Ovary (tissue), 7 donors: ENCODE measurements at regions not wholly inside any gene's neighbourhood (a gene's known extent, or its start where the extent isn't known, plus 50 kb on each side); places are given as distances from the start of the nearest gene placed in this dataset.
"Not testable (repeated sequence)": the region's sequence is repeated elsewhere in the genome, so short reads cannot be mapped to it uniquely, and the experiment has no call there.

ENCODE experiments used
- DNase-seq, 5 donors: peaks; one replicate each; pipeline ENCODE4 v3.0.0-alpha.2; 2019 to 2020
- H3K27ac ChIP-seq, 2 donors: fragments of 200-600 bp; one replicate each; pipeline versions ENCODE4 v1.5.1 to v1.8.0; 2019 to 2022
- H3K27me3 ChIP-seq: fragments of 200-600 bp; one replicate; pipeline ENCODE4 v1.8.0; 2022
- H3K36me3 ChIP-seq: fragments of 200-600 bp; sonication (generic); one replicate; pipeline ENCODE4 v1.5.1; 2019
- H3K4me1 ChIP-seq: one replicate; pipeline ENCODE4 v1.8.1; 2013; ENCODE audit warnings: mild to moderate bottlenecking, moderate library complexity; ENCODE audit not compliant: insufficient read depth
- H3K4me3 ChIP-seq: fragments of 200-600 bp; sonication (generic); one replicate; pipeline ENCODE4 v1.5.1; 2017
- H3K9me3 ChIP-seq, 2 donors: fragments of 200-600 bp in 1 of 2; sonication (generic) in 1 of 2; one replicate each; pipeline versions ENCODE4 v1.5.1 to v1.8.1; 2013 to 2019; ENCODE audit warnings: mild to moderate bottlenecking in 1 of 2, moderate library complexity in 1 of 2
- EP300 ChIP-seq: sonication (generic); formaldehyde crosslinking; IDR thresholded peaks from one replicate; pipeline ENCODE4 v1.6.1; 2017; ENCODE audit warnings: antibody characterized with exemption
- POLR2A ChIP-seq: fragments of 450-650 bp; IDR thresholded peaks from one replicate; pipeline ENCODE4 v1.6.1; 2017; ENCODE audit warnings: antibody characterized with exemption, mild to moderate bottlenecking, moderate library complexity
- WGBS, 3 donors: extraction: QIAGEN DNeasy Blood & Tissue Kit in 1 of 3; methylation state at CpG; one replicate each; pipeline versions ENCODE4 v1.1.5 to v1.1.7; 2013 to 2017; 5-methylcytosine and 5-hydroxymethylcytosine counted together
- intact Hi-C, 4 donors: fragments of 100-400 bp; cut with DNase I; formaldehyde crosslinking; loops; one replicate each; pipeline versions ENCODE4 v1.11.0 to v1.15.1; 2022 to 2023
- TF ChIP-seq, protein P1 (sequence below), 3 donors: fragments of 450-650 bp in 2 of 3; fragments of 200-600 bp in 1 of 3; IDR thresholded peaks; one replicate each; pipeline versions ENCODE4 v1.5.1 to v1.8.0; 2016 to 2022; ENCODE audit warnings: antibody characterized with exemption in 3 of 3, mild to moderate bottlenecking in 1 of 3
- donor health status: DM: no; HTN: no; CAD: no; lungs with moderate emphysema.
- donor health status: DM: no; HTN: no; CAD: no.
- donor health status: Bipolar disorder and iron deficiency.
- donor health status: DM: no; HTN: no; CAD: no.
- donor health status: DM: yes; HTN: yes; CAD: no.

DNA sequence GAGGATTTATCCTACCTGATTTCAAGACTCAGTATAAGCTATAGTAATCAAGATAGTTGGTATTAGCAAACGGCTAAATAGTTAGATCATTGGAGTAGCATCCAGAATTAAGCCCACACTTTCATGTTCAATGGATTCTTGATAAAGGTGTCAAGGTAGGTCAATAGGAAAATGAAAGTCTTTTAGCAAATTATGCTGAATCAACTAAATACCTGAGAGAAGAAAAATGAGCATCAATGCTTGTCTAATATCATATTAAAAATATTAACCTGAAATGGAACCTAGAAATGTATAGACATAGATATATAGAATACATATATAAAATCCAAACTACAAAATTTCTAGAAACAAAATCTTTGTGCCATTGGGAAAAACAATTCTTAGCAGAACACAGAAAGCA lies 685.6 kb downstream of the DTWD2 start:
- Histone ChIP-seq H3K36me3 (no peaks in the 10 kb centered on the region), H3K4me3 (no peak overlapping the region), H3K9me3 (no peaks in the 10 kb centered on the region), H3K27me3 (no peaks in the 10 kb centered on the region), H3K27ac (no peak overlapping the region), H3K4me1 (no peaks in the 10 kb centered on the region)
- no peak for DNase-seq
- 53 to 72% (median 54%) methylated on average over 1 of the region's 1 CpG for WGBS, 3 donors
- intact Hi-C loops, result loop anchor here in 1 of 4 donors (10.0 kb wide), 1 partner anchor 562 kb away; no protein-coding TSS in a partner anchor
- TF ChIP-seq EP300 (no peak), POLR2A (no peak)
- TF ChIP-seq, protein P1, sequence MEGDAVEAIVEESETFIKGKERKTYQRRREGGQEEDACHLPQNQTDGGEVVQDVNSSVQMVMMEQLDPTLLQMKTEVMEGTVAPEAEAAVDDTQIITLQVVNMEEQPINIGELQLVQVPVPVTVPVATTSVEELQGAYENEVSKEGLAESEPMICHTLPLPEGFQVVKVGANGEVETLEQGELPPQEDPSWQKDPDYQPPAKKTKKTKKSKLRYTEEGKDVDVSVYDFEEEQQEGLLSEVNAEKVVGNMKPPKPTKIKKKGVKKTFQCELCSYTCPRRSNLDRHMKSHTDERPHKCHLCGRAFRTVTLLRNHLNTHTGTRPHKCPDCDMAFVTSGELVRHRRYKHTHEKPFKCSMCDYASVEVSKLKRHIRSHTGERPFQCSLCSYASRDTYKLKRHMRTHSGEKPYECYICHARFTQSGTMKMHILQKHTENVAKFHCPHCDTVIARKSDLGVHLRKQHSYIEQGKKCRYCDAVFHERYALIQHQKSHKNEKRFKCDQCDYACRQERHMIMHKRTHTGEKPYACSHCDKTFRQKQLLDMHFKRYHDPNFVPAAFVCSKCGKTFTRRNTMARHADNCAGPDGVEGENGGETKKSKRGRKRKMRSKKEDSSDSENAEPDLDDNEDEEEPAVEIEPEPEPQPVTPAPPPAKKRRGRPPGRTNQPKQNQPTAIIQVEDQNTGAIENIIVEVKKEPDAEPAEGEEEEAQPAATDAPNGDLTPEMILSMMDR (IDR thresholded peaks at IDR 0.05), result no peak

GRCh38 chr5:118301696-118302095 lies 686.7 kb downstream of the DTWD2 start:
- intact Hi-C loops, result loop anchor here in 1 of 4 donors (10.0 kb wide), 1 partner anchor 563 kb away; no protein-coding TSS in a partner anchor
- 92 to 94% (median 93%) methylated on average over 3 of the region's 3 CpGs for WGBS, 3 donors
- Histone ChIP-seq H3K27me3 (no peaks in the 10 kb centered on the region), H3K4me3 (no peak overlapping the region), H3K36me3 (no peaks in the 10 kb centered on the region), H3K27ac (no peak overlapping the region), H3K9me3 (no peaks in the 10 kb centered on the region), H3K4me1 (no peaks in the 10 kb centered on the region)
- TF ChIP-seq, protein P1 (IDR thresholded peaks at IDR 0.05), result no peak
- TF ChIP-seq EP300 (no peak), POLR2A (no peak)
- no peak for DNase-seq

DNA sequence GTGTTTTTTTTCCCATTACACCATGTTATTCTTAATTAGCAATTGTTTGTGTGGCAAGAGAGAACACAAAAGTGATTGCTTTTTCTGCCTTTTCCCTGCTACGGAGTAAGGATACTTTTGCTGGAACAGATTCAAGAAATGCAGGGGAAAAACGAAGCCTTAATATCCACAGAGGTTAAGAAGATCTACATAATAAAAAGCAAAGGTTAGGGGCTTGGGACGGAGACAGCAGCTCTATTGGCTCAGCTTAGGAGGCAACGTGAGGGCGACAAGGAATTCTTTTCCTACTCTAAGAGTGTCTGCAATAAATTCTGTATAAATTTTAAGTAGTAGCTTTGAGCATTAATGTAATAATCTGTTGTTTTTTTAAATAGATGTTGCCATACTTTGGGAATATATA lies 693.3 kb downstream of the DTWD2 start:
- no peaks in the 10 kb centered on the region for H3K36me3 ChIP-seq
- TF ChIP-seq EP300 (no peak), POLR2A (no peak)
- TF ChIP-seq, protein P1 (IDR thresholded peaks at IDR 0.05), result no peak
- H3K4me3 ChIP-seq, result no peak overlapping the region
- H3K27ac ChIP-seq, result no peak overlapping the region
- intact Hi-C loops, result no loop called here
- no peaks in the 10 kb centered on the region for H3K27me3 ChIP-seq
- H3K4me1 ChIP-seq, result no peaks in the 10 kb centered on the region
- H3K9me3 ChIP-seq, result no peaks in the 10 kb centered on the region
- 26 to 34% (median 31%) methylated on average over 5 of the region's 5 CpGs for WGBS, 3 donors
- no peak for DNase-seq

GRCh38 chr5:118293378-118293777 lies 695.0 kb downstream of the DTWD2 start:
- TF ChIP-seq EP300 (no peak), POLR2A (no peak)
- TF ChIP-seq, protein P1 (IDR thresholded peaks at IDR 0.05), result no peak
- H3K27ac ChIP-seq, result no peak overlapping the region
- 81 to 88% (median 86%) methylated on average over 2 of the region's 2 CpGs for WGBS, 3 donors
- H3K9me3 ChIP-seq, result no peaks in the 10 kb centered on the region
- no peak for DNase-seq
- H3K27me3 ChIP-seq, result no peaks in the 10 kb centered on the region
- no peaks in the 10 kb centered on the region for H3K4me1 ChIP-seq
- H3K4me3 ChIP-seq, result no peak overlapping the region
- no peaks in the 10 kb centered on the region for H3K36me3 ChIP-seq
- intact Hi-C loops, result no loop called here

DNA sequence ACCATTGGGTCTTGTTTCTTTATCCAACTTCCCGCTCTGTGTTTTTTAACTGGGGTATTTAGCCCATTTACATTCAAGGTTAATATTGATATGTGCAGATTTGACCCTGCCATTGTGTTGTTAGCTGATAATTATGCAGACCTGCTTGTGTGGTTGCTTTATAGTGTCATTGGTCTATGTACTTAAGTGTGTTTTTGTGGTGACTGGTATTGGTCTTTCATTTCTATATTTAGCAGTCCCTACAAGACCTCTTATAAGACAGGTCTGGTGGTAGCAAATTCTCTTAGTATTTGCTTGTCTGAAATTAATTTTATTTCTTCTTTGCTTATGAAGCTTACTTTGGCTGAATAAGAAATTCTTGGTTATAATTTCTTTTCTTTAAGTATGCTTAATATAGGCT lies 698.1 kb downstream of the DTWD2 start:
- no peaks in the 10 kb centered on the region for H3K9me3 ChIP-seq
- no peak overlapping the region for H3K4me3 ChIP-seq
- intact Hi-C loops, result no loop called here
- no peak for TF ChIP-seq POLR2A
- no peak for TF ChIP-seq EP300
- TF ChIP-seq, protein P1 (IDR thresholded peaks at IDR 0.05), result no peak
- no peak for DNase-seq
- H3K27me3 ChIP-seq, result no peaks in the 10 kb centered on the region
- no peaks in the 10 kb centered on the region for H3K36me3 ChIP-seq
- H3K4me1 ChIP-seq, result no peaks in the 10 kb centered on the region
- 91 to 97% (median 92%) methylated on average over 1 of the region's 1 CpG for WGBS, 3 donors
- H3K27ac ChIP-seq, result no peak overlapping the region

DNA sequence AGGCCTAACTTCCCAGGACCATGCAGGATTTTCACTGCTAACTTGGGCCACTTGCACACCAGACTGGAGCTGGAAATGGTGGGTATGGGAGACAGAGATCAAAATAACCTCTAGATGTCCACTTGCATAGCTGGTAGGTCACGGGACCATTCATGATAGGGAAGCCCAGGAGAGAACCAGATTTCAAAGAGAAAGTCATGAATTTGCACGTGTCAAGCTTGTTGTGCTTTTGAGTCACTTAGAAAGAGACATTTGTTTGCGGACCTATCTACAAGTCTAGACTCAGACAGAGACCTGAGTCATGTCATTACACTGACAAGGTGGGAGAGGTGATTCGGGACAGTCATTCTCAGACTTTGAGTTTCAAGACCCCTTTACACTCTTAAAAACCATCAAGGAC lies 704.1 kb downstream of the DTWD2 start:
- H3K4me1 ChIP-seq, H3K27ac ChIP-seq, DNase-seq, H3K36me3 ChIP-seq, intact Hi-C loops, H3K4me3 ChIP-seq, H3K27me3 ChIP-seq, H3K9me3 ChIP-seq: not testable (repeated sequence)
- 88 to 95% (median 92%) methylated on average over 4 of the region's 4 CpGs for WGBS, 3 donors

DNA sequence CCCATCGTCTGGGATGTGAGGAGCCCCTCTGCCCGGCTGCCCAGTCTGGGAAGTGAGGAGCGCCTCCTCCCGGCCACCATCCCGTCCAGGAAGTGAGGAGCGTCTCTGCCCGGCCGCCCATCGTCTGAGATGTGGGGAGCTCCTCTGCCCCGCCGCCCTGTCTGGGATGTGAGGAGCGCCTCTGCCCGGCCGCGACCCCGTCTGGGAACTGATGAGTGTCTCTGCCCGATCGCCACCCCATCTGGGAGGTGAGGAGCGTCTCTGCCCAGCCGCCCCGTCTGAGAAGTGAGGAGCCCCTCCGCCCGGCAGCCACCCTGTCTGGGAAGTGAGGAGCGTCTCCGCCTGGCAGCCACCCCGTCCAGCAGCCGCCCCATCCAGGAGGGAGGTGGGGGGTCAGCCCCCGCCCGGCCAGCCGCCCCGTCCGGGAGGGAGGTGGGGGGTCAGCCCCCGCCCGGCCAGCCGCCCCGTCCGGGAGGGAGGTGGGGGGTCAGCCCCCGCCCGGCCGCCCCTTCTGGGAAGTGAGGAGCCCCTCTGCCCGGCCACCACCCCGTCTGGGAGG lies 705.8 kb downstream of the DTWD2 start:
- H3K27ac ChIP-seq, intact Hi-C loops, H3K9me3 ChIP-seq, H3K4me3 ChIP-seq, H3K27me3 ChIP-seq, H3K36me3 ChIP-seq, H3K4me1 ChIP-seq, DNase-seq: not testable (repeated sequence)
- 95 to 97% (median 96%) methylated on average over 34 to 40 of the region's 42 CpGs for WGBS, 3 donors
